Transverse colon (tissue), 4 donors: ENCODE measurements at regions not wholly inside any gene's neighbourhood (a gene's known extent, or its start where the extent isn't known, plus 50 kb on each side); places are given as distances from the start of the nearest gene placed in this dataset.

Experiments
- DNase-seq: peaks from one replicate; pipeline ENCODE4 v3.0.0-alpha.2; 2019
- H3K27ac ChIP-seq, 4 donors: fragments of 200-600 bp; sonication (generic); 2 replicates each; pipeline ENCODE4 v1.5.1; 2016 to 2018; ENCODE audit warnings: inconsistent platforms in 4 of 4
- H3K27me3 ChIP-seq: fragments of 200-600 bp; sonication (generic); 2 replicates; pipeline ENCODE4 v1.5.1; 2017; ENCODE audit warnings: inconsistent platforms
- H3K36me3 ChIP-seq, 4 donors: fragments of 200-600 bp; sonication (generic); 2 replicates each; pipeline ENCODE4 v1.5.1; 2017 to 2019; ENCODE audit warnings: inconsistent platforms in 4 of 4
- H3K4me1 ChIP-seq, 4 donors: fragments of 200-600 bp; sonication (generic); 2 replicates each; pipeline ENCODE4 v1.5.1; 2017 to 2020; ENCODE audit warnings: inconsistent platforms in 4 of 4
- H3K4me3 ChIP-seq, 4 donors: fragments of 200-600 bp; sonication (generic); 1 replicate in 1 of 4; 2 replicates in 3 of 4; pipeline versions ENCODE4 v1.5.1 to v1.6.1; 2017 to 2019; ENCODE audit warnings: inconsistent platforms in 4 of 4
- H3K9me3 ChIP-seq, 2 donors: fragments of 200-600 bp; sonication (generic); 2 replicates each; pipeline ENCODE4 v1.5.1; 2017 to 2019; ENCODE audit warnings: inconsistent platforms in 2 of 2
- EP300 ChIP-seq: sonication (generic); formaldehyde crosslinking; IDR thresholded peaks from one replicate; pipeline ENCODE4 v1.6.1; 2017; ENCODE audit warnings: antibody characterized with exemption, low read depth
- POLR2A ChIP-seq: fragments of 450-650 bp; IDR thresholded peaks from one replicate; pipeline ENCODE4 v1.6.1; 2016; ENCODE audit warnings: antibody characterized with exemption, mild to moderate bottlenecking, moderate library complexity
- POLR2AphosphoS5 ChIP-seq, 3 donors: sonication (generic); formaldehyde crosslinking; IDR thresholded peaks; one replicate each; pipeline ENCODE4 v1.6.1; 2016; ENCODE audit warnings: antibody characterized with exemption in 3 of 3
- WGBS, 2 donors: methylation state at CpG; one replicate each; pipeline ENCODE4 v1.1.5; 2018; ENCODE audit warnings: low coverage in 1 of 2; 5-methylcytosine and 5-hydroxymethylcytosine counted together
- in situ Hi-C, 4 donors: fragments of 200-750 bp; cut with MboI; loops; one replicate each; pipeline versions ENCODE4 v1.15.0 to v1.15.1; 2017; ENCODE audit warnings: low sequenced_read_pairs in 3 of 4, low pct_ligation_motif_present in 1 of 4, low pct_unique_long_range_greater_than_20kb in 1 of 4
- intact Hi-C: fragments of 100-400 bp; cut with DNase I; formaldehyde crosslinking; loops from one replicate; pipeline ENCODE4 v1.15.1; 2023; ENCODE audit warnings: low total_unique reads
- TF ChIP-seq, protein P1 (sequence below), 5 experiments: fragments of 200-600 bp in 3 of 5; fragments of 450-650 bp in 2 of 5; sonication (generic) in 3 of 5; IDR thresholded peaks; 1 replicate in 2 of 5; 2 replicates in 3 of 5; pipeline ENCODE4 v1.5.1; 2016 to 2017; ENCODE audit warnings: antibody characterized with exemption in 5 of 5, inconsistent platforms in 3 of 5, mild to moderate bottlenecking in 2 of 5, moderate library complexity in 1 of 5

DNA sequence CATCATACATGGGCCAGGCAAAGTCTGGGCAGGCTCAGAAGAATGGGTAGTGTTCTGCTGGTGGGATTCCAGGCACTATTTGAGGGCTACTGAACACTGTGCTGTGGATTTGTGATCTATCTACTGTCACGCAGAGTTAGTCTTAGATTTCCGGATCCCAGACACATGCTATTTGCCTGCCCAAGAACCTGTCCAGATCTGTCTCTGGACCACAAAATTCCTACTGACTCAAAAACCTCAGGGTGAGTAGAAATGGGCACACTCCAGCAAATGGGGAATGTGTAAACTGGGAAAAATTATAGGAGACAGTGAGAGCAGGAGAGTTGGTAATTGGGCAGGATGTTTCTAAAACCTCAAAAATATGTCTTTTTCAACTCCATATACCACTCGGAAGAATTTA is 129.9 kb downstream of the GALC start:
- Histone ChIP-seq H3K27ac (no peak overlapping the region), H3K9me3 (no peaks in the 10 kb centered on the region), H3K4me1 (no peaks in the 10 kb centered on the region), H3K4me3 (no peak overlapping the region), H3K36me3 (no peaks in the 10 kb centered on the region), H3K27me3 (no peaks in the 10 kb centered on the region)
- intact Hi-C loops (no loop called here), in situ Hi-C loops (no loop called here)
- TF ChIP-seq, protein P1, sequence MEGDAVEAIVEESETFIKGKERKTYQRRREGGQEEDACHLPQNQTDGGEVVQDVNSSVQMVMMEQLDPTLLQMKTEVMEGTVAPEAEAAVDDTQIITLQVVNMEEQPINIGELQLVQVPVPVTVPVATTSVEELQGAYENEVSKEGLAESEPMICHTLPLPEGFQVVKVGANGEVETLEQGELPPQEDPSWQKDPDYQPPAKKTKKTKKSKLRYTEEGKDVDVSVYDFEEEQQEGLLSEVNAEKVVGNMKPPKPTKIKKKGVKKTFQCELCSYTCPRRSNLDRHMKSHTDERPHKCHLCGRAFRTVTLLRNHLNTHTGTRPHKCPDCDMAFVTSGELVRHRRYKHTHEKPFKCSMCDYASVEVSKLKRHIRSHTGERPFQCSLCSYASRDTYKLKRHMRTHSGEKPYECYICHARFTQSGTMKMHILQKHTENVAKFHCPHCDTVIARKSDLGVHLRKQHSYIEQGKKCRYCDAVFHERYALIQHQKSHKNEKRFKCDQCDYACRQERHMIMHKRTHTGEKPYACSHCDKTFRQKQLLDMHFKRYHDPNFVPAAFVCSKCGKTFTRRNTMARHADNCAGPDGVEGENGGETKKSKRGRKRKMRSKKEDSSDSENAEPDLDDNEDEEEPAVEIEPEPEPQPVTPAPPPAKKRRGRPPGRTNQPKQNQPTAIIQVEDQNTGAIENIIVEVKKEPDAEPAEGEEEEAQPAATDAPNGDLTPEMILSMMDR (IDR thresholded peaks at IDR 0.05): no peak
- TF ChIP-seq EP300: no peak
- no peak for TF ChIP-seq POLR2AphosphoS5 (IDR thresholded peaks at IDR 0.05)
- no peak for TF ChIP-seq POLR2A
- 80 to 96% methylated on average over 1 to 3 of the region's 3 CpGs for WGBS, 2 donors
- no peak for DNase-seq

DNA sequence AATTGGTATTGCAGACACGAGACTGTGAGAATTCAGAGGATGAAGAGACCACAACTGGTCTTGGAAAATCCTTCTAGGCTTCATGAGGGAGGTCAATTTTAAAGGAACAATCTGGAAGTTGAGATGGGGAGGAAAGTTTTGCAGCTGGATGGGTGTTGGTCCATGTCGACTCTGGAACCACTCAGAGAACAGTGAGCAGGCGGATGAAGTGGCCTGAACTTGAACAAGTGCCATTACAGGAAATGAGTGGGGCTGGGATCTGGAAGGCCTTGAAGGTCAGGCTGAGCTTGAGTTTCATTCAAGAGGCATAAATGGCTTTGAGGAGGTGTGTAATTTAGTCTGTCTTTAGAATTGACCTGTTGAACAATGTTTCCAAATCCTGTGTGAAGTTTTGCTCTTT is 140.9 kb downstream of the GALC start:
- no peak overlapping the region for H3K27ac ChIP-seq
- H3K36me3 ChIP-seq: no peaks in the 10 kb centered on the region
- intact Hi-C loops: no loop called here
- TF ChIP-seq, protein P1 (IDR thresholded peaks at IDR 0.05): no peak
- no peak for TF ChIP-seq EP300
- TF ChIP-seq POLR2A: no peak
- TF ChIP-seq POLR2AphosphoS5 (IDR thresholded peaks at IDR 0.05): no peak
- no peaks in the 10 kb centered on the region for H3K4me1 ChIP-seq
- no peaks in the 10 kb centered on the region for H3K27me3 ChIP-seq
- in situ Hi-C loops: no loop called here
- H3K4me3 ChIP-seq: no peak overlapping the region
- DNase-seq: no peak
- WGBS, 2 donors: 64 to 90% methylated on average over 3 of the region's 3 CpGs
- H3K9me3 ChIP-seq: no peaks in the 10 kb centered on the region

DNA sequence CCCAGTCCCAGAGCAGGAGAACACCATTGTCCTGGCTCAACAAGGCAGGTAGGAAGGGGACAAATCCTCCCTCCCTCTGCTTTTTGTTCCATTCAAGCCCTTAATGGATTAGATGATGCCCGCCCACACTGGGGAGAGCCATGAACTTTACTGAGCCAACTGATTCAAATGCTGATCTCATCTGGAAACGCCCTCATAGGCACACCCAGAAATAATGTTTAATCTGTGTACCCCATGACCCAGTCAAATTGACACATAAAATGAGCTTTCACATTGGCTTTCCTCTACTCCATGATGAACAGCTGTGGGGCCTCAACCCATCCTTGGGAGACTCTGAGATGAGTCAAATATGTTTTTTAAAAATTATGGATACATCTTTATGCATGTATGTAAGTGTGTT is 141.8 kb downstream of the GALC start:
- H3K9me3 ChIP-seq: no peaks in the 10 kb centered on the region
- in situ Hi-C loops: no loop called here
- intact Hi-C loops: no loop called here
- no peaks in the 10 kb centered on the region for H3K4me1 ChIP-seq
- TF ChIP-seq POLR2A (no peak), EP300 (no peak), POLR2AphosphoS5 (IDR thresholded peaks at IDR 0.05) (no peak)
- TF ChIP-seq, protein P1 (IDR thresholded peaks at IDR 0.05): no peak
- no peaks in the 10 kb centered on the region for H3K36me3 ChIP-seq
- no peak overlapping the region for H3K27ac ChIP-seq
- 71% methylated on average over 2 of the region's 2 CpGs; no CpG with 5 or more reads in 1 of the 2 donors for WGBS, 2 donors
- H3K27me3 ChIP-seq: no peaks in the 10 kb centered on the region
- DNase-seq: no peak
- H3K4me3 ChIP-seq: no peak overlapping the region

DNA sequence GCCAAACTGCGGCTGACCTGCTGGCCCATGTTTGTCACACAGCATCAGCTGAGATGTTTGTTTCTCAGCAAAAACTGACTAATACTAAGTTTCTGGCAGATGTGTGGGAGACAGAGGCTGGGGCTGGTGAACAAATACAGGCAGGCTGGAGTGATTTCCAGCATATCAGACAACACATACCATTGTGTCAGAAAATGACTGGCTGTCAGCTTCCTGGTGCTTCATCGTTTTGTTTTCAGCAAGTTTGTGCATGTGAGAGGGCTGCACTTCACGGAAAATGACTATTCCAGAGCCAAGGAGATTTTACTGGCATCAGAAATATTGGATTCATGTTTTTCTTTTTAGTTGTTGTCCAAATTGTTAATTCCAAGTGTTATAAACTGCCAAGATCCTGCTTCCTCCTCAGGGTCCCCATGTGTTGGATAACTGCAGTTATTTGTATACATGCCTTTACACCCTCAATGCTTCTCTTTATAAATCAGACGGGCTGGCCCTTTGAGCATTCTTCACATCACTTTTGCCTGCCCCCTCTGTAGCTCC is 145.7 kb downstream of the GALC start:
- DNase-seq: no peak
- TF ChIP-seq EP300: no peak
- TF ChIP-seq POLR2A: no peak
- TF ChIP-seq, protein P1 (IDR thresholded peaks at IDR 0.05): no peak
- no peak for TF ChIP-seq POLR2AphosphoS5 (IDR thresholded peaks at IDR 0.05)
- Histone ChIP-seq H3K27ac (no peak overlapping the region), H3K36me3 (no peaks in the 10 kb centered on the region), H3K9me3 (no peaks in the 10 kb centered on the region), H3K4me1 (no peaks in the 10 kb centered on the region), H3K27me3 (no peaks in the 10 kb centered on the region), H3K4me3 (no peak overlapping the region)
- 57 to 72% methylated on average over 3 to 4 of the region's 4 CpGs for WGBS, 2 donors
- in situ Hi-C loops: no loop called here
- intact Hi-C loops: no loop called here
